Epidermal melanocyte (primary cell): ENCODE measurements at regions not wholly inside any gene's neighbourhood (a gene's known extent, or its start where the extent isn't known, plus 50 kb on each side); places are given as distances from the start of the nearest gene placed in this dataset.

Source experiments
- DNase-seq: peaks from one replicate; pipeline ENCODE4 v3.0.0; 2011; ENCODE audit warnings: low spot score; ENCODE audit not compliant: insufficient read length

DNA sequence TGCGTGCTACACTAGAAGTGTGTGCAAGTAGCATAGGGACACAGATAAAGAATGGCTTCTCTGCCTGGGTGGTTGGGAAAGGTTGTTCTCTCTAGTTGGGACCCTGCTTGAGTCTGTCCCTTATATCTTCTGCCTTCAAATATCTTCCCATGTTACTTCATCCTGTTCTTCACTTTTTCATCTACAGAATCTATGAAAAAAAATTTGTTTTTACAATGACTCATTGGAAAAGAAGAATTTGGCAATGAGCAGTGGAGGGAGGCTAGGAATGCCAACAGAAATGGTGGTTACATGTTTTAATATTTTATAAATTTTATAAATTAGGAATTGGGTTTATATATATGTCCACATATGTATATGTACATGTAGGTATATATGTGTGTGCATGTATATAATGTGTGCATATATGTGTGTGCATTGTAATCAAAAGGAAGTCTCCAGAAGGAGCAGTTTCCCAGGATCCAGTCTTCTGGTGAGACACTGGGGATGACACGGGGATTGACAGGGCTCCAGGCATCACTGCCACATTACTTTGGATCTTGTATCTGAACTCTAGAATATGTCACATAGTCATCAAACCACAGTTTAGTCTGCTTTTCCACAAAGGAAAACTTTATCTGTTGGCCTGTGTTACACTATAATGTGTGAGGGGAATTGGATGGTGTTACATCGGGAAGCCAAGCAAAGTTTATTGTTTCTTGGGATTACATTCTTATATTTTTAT lies 75.3 kb upstream of the RIPOR2 start:
- DNase-seq, result no peak

DNA sequence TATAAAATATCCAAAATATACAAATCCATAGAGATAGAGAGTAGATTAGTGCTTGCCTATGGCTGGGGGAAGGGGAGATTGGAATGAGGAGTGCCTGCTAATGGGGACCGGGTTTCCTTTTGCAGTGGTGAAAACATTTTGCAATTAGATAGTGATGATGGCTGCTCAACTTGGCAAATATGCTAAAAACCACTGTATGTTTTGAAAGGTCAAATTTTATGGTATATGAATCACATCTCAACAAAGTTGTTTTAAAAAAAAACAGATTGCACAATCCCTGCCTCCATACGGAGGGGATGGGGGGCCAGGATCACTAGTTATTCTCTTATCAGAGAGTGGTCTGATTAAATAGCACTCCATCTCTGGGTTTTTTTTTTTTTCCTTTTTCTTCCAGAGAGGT lies 76.9 kb upstream of the RIPOR2 start:
- no peak for DNase-seq

DNA sequence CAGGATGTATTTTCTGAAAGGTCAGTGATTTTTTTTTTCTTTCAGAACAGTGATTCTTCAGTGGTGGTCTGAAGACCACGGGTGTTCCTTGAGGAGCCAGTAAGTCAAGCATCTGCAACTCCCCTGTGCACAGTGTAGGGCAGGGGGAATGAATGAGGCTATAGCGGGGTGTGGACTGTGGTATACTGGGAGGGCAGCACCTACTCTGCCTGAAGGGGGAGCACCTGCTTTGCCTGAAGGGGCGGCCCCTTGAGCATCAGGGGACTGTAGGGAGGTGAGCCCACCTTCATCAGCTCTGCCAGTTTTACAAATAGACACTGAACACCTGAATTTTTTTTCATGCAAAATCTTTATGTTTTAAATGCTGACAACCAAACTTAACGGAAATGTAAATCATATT lies 77.5 kb upstream of the RIPOR2 start:
- no peak for DNase-seq

DNA sequence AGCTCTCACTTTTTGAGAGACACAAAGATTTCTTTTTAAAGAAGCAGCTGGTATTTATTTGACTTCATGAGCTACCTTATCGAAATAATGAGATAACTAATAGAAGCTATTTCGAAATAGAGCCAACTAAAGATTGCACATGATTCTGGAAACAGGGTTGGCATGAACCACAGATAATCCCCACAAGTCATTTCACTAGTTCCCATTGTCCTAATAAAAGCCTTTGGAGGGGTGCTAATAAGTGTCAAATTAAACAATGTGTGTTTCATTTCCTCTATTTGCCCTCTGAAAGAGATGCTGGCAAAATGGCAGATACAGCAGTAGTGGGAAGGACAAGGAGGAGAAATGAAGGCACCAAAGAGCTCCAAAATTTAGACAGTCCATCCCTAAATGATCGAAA lies 78.6 kb upstream of the RIPOR2 start:
- no peak for DNase-seq

DNA sequence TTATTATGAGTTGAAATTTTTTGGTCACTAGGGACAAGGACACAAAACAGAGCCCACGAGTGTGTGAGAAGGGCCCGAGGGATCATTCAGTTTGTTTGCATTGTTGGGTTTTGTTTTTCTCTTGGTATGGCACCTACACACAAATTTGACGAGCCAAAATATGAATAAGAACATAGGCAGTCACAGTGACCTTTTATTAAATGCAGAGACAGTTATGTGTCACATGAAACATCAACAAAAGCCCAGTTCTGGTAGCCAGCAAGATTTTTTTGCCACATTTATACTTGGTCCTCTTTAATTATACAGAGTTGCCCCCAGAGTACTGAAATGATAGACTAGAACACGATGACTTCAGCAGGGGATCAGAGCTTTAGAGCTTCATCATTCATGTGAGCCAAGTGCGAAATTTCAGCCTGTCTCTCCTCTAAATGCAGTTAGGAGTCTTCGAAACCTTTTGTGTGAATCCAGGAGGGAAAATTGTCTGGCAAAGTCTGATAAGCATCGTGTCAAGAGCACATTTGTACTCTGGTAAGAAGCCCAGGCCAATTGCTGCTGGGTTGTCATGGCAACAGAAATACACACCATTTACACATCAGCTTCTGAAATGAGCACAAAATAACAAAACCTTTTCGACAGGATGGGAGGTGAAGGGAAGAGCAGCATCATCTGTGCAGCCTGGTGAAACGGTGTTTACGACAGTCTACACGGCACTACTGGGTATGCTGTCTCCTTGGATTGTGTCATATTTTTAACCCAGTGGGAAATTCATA lies 79.2 kb upstream of the RIPOR2 start:
- DNase-seq, result no peak

DNA sequence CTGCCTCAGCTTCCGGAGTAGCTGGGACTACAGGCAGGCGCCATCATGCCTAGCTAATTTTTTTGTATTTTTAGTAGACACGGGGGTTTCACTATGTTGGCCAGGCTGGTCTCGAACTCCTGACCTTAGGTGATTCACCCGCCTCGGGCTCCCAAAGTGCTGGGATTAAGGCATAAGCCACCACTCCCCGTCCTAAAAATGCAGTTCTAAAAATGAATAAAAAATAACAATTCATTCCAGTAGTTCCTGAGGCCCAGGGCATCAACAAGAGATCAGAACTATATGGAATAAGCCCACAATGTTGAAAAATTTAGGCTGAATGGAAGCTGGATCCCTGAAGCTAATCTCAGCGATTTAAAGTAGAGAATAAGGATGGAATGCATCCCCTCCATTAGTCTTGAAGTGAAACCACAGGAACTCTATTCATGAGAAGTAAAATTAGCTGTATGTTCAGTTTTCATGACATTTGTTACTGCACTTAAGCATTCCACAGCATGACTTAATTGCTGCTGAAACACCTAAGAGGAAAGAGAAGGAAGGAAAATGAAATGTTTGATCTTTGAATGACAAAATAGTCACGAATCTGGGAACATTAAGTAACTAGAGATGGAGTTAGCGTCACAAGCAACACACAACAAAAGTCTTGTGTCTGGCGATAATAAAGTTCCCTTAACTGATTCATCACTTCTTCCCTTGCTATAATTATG lies 80.4 kb upstream of the RIPOR2 start:
- DNase-seq, result no peak

DNA sequence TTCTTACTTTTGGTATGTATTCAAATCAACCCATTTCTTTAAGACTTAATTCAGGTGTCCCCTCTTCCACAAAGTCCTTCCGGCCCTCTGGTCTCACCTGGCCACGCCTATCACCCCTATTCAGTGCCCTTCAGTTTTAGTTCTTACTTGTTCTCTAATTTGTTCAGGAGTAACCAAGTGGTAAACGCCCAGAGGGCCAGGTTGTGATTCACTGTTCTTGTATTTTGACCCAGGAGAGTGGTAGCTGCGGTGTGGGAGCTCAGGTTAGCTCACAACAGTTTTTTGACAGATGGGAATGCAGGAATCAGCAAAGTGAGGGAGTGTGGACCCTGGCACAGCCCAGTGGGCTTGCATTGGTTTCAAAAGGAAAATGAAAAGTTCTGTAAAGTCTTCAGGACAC lies 81.7 kb upstream of the RIPOR2 start:
- DNase-seq, result no peak

DNA sequence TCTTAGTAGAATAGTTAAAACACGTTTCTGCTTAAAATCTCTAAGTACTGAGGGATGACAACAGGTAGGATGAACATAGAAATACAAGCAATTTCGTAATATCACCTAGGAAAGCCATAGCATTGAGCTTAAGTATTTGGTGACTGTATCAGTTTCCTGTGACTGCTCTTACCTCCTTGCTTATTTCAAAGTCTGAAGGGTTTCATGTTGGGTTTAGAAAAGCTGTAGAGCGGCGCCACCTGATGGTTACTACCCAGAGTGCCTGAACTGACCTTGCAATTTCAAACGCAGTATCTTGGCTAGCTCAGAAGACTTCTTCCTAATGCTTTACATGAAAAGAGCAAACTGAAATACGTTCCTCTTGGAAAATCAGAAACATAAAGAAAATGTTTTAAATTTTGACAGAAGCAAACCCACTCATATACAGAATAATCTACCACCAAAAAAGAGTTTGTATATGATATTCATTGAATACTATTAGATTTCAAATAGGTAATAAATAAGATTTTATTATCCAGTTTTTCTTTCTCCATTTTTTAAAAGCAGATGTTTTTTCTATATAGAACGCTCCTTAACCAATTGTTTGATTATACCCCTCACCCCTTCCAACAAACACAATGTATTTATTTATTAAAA lies 82.3 kb upstream of the RIPOR2 start:
- DNase-seq, result no peak

DNA sequence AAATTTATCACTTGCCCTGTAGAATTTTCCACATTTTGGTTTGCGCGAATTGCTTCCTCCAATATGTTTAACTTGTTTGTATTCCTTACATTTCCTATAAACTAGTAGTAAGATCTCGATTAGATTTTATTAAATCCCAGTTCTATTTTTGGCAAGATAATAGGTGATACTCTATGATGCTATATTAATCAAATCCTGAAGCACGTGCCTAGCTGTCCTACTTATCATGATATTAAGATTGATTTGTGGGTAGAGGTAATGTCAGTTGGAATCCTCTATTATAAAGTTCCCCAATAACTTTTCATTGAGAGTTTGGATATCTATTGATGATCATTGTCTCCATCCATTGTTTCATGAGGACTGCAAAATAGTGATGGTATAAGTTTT lies 82.8 kb upstream of the RIPOR2 start:
- no peak for DNase-seq

DNA sequence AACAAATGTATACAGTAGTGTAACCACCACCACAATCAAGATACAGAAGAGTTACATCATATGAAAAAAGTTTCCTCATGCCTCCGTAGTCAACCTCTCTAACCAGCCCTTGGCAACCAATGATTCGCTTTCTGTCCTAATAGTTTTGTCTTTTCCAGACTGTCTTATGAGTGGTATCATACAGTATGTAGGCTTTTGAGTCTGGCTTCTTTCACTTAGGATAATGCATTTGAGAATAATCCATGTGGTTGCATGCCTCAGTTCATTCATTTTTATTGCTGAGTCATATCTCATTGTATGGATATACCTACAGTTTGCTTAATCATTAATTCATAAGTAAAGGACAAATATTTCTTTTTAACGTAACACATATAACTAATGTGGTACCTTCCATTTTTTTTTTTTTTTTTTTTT lies 86.4 kb upstream of the RIPOR2 start:
- DNase-seq, result no peak

DNA sequence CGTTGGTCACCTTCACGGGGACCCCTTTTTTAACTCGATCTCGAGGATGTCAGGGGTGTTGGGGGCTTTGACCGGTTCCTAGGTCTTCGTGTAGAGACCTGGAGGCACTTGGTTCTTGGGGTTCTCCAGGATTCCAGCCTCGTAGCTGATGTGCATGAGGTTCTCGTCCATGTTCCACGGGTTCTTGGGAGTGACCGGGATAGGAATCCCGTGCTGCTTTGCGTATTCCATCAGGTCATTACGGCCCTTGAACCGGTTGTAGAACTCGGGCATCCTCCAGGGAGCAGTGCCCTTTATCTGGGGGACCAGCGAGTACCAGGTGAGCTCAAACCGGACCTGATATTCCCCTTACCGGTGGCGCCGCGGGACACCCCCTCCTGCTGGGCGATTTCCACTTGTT lies 88.0 kb upstream of the RIPOR2 start:
- DNase-seq, result no peak

DNA sequence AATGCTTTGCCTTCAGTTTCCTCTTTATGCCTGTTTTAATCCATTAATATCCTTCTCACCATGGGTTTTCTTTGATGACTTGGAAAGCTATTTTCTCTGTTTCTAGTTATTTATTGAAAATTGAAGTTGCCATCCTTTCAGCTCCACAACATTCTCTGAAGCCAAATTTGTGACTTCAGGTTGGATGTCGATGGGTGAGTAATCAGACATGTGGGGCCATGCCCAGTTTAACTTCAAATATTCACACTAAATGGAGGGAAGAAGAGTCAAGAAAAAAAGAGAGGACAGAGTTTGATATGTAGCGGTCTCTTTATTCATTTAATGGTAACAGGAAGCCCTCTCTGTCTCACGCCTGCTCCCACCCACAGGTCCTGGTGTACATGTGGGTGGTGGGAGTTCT lies 89.1 kb upstream of the RIPOR2 start:
- no peak for DNase-seq

DNA sequence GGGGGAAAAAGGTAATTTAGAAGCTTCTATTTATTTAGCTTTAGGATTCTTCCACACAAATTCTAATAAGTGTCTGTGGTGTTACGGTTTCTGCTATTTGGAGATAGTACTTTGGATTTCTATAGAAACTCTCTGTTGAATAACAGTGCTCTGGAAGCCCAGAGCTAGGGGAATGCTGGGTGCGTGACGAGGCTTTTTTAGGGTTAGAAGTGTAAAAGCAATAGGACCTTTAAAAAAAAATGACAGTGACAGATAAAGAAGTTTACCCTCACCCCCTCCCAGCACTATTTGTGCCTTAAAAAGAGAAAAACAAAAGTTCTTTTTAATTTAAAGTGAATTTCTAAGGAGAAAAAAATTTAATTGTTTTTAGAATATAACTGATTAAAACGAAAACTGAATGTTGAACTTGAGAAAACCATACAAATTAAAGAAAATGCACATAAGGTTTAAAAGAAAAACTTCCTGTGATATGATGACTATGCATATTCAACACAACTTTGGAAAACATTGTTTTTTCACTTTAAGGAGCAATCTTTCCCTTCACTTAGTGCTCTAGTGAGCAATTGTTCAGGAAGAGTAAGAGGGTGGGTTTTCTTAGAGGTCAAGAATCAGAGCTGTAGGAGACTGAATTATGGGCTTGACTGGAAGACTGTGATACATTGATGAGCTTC lies 89.6 kb upstream of the RIPOR2 start:
- DNase-seq, result no peak

DNA sequence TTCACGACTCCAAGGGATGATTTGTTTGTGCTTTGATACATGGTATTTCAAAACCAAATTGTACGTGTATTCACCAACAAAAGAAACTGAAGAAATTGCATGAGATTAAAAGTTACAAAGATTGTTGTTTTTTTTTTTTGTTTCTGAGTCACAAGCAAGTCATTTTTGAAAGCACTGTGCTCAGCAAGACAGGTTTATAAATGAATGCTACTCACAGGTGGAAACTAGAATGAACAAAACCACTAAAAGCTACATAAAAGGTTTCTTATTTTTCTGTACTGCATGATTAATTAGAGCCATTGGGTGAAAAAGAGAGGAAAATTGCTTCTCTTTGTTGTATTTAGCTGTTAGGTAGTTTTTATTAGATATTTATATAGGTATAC lies 90.2 kb upstream of the RIPOR2 start:
- no peak for DNase-seq

DNA sequence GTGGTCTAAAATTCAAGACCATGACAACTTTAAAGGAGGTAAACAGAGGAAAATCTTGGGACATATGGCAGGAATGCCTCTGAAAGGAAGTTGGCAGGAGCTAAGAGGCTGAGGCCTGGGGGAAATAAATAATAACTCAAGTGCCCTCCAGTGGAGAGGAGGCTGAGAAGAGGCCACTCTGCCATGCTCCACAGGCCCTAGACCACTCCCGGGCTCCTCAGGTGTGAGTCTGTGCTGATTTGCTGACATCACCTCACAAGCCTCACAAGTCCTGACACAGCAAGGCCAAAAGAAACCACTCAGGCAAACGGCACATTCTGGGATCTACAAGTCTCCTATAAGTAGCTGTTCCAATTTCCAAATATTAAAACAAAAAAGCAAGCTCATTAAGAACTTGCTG lies 91.0 kb upstream of the RIPOR2 start:
- no peak for DNase-seq

DNA sequence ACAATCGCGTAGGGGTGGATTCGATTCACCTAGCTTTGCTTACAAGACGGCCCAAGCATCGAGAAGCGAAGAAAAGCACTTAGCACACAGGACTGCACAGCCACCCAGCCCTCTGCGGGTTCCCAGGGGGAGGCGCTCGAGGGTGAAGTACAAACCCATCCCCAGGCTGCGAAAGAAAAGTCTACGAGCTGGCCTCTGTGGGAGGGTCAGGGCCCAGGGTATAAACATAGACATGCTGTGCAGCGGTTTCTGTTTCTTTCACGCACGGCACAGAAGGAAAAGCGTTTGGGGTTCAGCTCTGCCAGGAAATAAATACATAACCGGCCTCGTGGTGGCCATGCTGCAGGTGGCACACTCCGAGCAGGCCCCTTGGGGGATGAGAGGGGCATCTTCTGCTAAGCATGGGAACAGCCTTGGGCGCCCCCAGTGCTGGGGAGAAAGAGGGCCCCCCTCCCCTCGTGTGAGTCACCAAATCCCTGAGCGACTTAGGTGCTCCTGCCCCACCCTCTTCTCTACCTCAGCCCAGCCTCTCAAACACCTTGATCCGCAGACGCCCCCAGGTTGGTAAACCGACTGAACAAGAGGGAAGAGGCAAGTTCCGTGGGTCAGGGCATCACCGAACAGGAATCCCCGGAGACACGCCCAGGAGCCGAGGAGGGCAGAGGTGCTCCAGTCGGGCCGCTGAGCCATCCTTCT lies 91.6 kb upstream of the RIPOR2 start:
- DNase-seq, result no peak

DNA sequence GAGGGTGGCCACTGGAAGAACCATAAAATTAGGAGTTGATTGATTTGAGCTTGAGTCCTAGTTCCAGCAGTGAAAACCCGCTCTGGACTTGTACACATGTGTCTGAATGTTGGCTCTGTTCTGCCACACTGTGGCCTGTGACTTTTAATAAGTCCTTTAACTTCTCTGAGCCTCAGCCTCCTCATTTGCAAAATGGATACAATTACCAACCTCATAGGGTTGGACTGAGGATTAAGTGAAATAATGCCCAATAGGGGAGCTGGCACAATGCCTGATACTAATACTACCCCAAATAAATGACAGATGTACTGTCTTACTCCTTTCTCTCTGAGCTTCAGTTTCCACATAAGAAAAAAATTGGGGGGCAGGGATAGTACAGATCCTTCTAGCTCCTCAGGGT lies 92.6 kb upstream of the RIPOR2 start:
- DNase-seq, result no peak

DNA sequence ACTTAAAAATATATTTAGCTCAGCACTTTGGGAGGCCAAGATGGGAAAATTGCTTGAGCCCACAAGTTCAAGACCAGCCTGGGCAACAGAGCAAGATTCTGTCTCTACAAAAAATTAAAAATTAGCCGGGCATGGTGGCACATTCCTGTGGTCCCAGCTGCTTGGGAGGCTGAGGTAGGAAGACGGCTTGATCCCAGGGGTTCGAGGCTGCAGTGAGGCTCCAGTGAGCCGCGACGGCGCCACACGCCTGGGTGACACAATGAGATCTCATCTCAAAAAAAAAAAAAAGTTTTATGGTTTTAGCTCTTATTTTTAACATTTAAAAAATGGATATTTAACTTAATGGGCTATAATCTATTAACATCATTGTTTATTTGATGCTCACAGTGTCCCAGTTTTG lies 97.2 kb upstream of the RIPOR2 start:
- DNase-seq, result no peak

DNA sequence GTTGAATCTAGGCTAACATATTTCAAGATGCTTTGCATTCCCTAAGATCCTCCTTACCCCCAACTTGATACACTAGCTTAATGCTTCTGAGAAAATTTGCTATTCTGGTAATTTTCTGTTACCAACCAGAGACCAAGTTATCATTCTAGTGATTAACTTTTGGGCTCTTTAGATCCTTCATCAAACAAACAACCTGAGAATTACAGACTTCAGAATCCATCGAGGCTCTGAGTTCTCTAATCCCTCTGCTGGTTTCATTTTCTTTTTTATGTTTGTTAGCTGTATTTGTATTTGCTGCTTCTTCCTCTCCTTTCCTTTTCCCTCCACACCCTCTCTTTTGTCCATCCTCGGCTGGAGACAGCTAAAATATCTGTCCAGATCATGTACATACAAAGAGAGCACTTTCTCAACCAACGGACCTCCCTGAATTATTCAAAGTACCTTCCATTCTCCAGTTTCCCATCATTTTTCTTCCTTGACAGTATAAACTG lies 98.7 kb upstream of the RIPOR2 start:
- DNase-seq, result no peak

DNA sequence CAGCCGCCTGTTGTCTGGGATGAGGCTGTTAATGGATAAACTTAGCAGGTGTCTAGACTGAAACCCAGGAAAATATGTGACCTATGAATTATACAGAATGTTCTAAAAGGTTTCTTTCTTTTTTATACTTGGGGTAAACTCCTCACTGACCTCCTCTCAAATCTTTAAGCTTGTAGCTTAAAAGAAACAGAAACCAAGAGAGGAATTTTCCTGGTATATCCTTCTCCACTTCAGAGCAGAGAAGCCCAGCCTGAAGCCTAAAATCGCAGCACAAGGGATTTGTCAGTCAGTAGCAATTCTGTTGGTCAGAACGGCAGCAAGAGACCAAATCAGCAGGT lies 99.4 kb upstream of the RIPOR2 start:
- no peak for DNase-seq
